Upper lobe of right lung (tissue), 1 donor: ENCODE measurements at regions not wholly inside any gene's neighbourhood (a gene's known extent, or its start where the extent isn't known, plus 50 kb on each side); places are given as distances from the start of the nearest gene placed in this dataset.

Source experiments
- ATAC-seq: fragments of 200-7000 bp; cut with Tn5 transposase; one replicate; pipeline ENCODE4 v1.9.1; 2020; ENCODE audit warnings: mild to moderate bottlenecking, moderate library complexity
- DNase-seq: peaks from one replicate; pipeline ENCODE4 v3.0.0-alpha.2; 2020
- H3K27ac ChIP-seq: fragments of 200-600 bp; one replicate; pipeline ENCODE4 v1.8.0; 2022
- H3K27me3 ChIP-seq: fragments of 200-600 bp; one replicate; pipeline ENCODE4 v1.8.0; 2022; ENCODE audit warnings: mild to moderate bottlenecking
- H3K36me3 ChIP-seq: fragments of 200-600 bp; one replicate; pipeline ENCODE4 v1.8.0; 2022
- H3K4me1 ChIP-seq: fragments of 200-600 bp; one replicate; pipeline ENCODE4 v1.8.0; 2022
- H3K4me3 ChIP-seq: fragments of 200-600 bp; one replicate; pipeline ENCODE4 v1.8.0; 2022; ENCODE audit warnings: mild to moderate bottlenecking
- H3K9me3 ChIP-seq: fragments of 200-600 bp; one replicate; pipeline ENCODE4 v1.8.0; 2022
- CTCF ChIP-seq: fragments of 200-600 bp; IDR thresholded peaks from one replicate; pipeline ENCODE4 v1.8.0; 2022; ENCODE audit warnings: antibody characterized with exemption
- intact Hi-C: fragments of 100-400 bp; cut with DNase I; formaldehyde crosslinking; loops from one replicate; pipeline ENCODE4 v1.11.0; 2022
- donor health status: DM: no; HTN: yes; CAD: no; lungs with severe emphysema.

DNA sequence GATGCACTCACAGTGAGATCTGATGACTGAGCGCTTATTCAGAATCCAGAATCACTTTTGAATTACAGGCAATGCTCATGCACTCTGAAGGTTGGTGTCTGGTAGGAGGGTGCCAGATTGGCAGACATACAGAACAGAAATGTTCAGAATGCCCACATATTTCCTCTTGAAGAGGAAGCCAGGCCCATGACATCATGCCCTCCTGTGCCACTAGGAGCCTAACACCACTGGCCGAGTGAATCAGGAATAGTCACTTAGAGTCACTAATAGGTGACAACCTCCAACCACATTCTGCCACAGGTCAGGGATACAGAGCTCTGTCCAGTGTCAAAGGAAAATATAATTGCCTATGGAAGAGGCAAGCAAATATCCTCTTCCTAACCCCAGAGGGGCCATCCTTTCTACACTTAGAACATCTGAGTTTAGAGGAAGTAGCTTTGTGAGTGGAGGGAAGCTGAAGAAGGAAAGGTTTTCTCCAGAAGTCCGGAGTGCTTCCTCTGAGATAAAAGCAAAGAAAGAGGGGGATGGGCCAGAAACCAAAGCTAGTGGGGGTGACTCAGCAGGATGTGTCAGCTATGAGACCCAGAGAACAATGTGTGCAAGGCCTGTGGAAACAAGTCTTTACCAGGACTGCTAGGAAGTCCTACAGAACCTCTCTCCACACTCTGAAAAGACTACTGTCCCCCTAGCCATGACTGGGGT is 838.8 kb downstream of the GRID1 start:
- Histone ChIP-seq H3K27me3 (no peaks in the 10 kb centered on the region), H3K9me3 (no peaks in the 10 kb centered on the region), H3K4me1 (no peaks in the 10 kb centered on the region), H3K36me3 (no peaks in the 10 kb centered on the region), H3K27ac (no peak overlapping the region), H3K4me3 (no peak overlapping the region)
- DNase-seq (no peak), ATAC-seq (no peak)
- intact Hi-C loops = no loop called here
- no peak for TF ChIP-seq CTCF

GRCh38 chr10:85528318-85528652 is 838.3 kb downstream of the GRID1 start:
- Histone ChIP-seq H3K27ac (no peak overlapping the region), H3K36me3 (no peaks in the 10 kb centered on the region), H3K27me3 (no peaks in the 10 kb centered on the region), H3K4me3 (no peak overlapping the region), H3K9me3 (no peaks in the 10 kb centered on the region), H3K4me1 (no peaks in the 10 kb centered on the region)
- TF ChIP-seq CTCF = no peak
- DNase-seq (no peak), ATAC-seq (no peak)
- intact Hi-C loops = no loop called here

- no peak overlapping the region for H3K4me3 ChIP-seq
- H3K9me3 ChIP-seq = peaks cover under 1% of the 10 kb centered on the region
- ATAC-seq = no peak
- intact Hi-C loops = no loop called here
- H3K27ac ChIP-seq = no peak overlapping the region
- no peak for TF ChIP-seq CTCF
- no peaks in the 10 kb centered on the region for H3K4me1 ChIP-seq
- no peaks in the 10 kb centered on the region for H3K27me3 ChIP-seq
- no peak for DNase-seq
- H3K36me3 ChIP-seq = no peaks in the 10 kb centered on the region
Observed at GRCh38 chr10:85531706-85532105, 834.9 kb downstream of the GRID1 start.

- ATAC-seq = no peak
- Histone ChIP-seq H3K36me3 (no peaks in the 10 kb centered on the region), H3K4me1 (no peaks in the 10 kb centered on the region), H3K27ac (no peak overlapping the region), H3K4me3 (no peak overlapping the region), H3K27me3 (no peaks in the 10 kb centered on the region), H3K9me3 (peaks cover 3% of the 10 kb centered on the region)
- intact Hi-C loops = no loop called here
- no peak for TF ChIP-seq CTCF
- no peak for DNase-seq
Observed at GRCh38 chr10:85532773-85533172, 833.8 kb downstream of the GRID1 start.

DNA sequence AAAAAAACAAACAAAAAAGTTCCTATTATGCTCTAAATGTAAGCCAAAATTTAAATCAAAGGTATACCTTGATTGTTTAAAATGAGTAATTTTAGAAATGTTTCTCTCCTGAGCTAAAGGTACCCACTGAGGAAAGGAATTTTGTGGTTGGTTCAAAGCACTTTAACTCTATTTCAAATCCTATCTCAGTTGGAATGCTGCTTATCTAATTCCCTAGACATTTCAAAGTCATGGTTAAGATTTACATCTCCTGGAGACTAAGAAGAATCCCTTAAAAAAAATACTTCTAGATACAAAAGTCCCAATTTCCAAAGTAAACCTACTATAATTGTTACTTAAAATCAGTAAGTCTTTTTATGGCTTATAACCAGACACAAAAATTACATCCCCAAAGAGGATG is 830.7 kb downstream of the GRID1 start:
- H3K9me3 ChIP-seq = peaks cover 3% of the 10 kb centered on the region
- H3K36me3 ChIP-seq = no peaks in the 10 kb centered on the region
- no peak for TF ChIP-seq CTCF
- DNase-seq (no peak), ATAC-seq (no peak)
- no peaks in the 10 kb centered on the region for H3K27me3 ChIP-seq
- no peak overlapping the region for H3K27ac ChIP-seq
- H3K4me1 ChIP-seq = no peaks in the 10 kb centered on the region
- intact Hi-C loops = no loop called here
- no peak overlapping the region for H3K4me3 ChIP-seq

DNA sequence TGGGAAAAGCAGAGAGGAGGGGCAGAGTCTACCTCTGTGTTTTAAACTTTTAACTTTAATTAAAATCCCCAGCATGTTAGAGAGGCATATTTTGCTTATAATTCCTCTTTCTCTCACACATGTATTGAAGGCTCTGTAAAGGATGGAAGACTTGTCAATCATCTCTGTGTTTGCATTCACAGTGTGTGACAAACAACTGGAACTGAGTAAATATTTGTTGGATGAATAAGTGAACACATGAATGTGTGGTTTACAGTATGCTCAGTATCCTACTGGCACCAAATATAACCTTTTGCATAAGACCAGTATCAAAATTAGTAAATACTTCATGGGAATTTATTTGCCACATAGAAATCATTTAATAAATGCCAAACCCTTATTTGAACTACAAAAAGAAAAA is 829.0 kb downstream of the GRID1 start:
- no peak for ATAC-seq

More for the DNA sequence above, 829.0 kb downstream of the GRID1 start:
- DNase-seq = no peak
- Histone ChIP-seq H3K27me3 (no peaks in the 10 kb centered on the region), H3K36me3 (no peaks in the 10 kb centered on the region), H3K4me3 (no peak overlapping the region), H3K4me1 (no peaks in the 10 kb centered on the region), H3K9me3 (peaks cover 3% of the 10 kb centered on the region), H3K27ac (no peak overlapping the region)
- TF ChIP-seq CTCF = no peak
- intact Hi-C loops = no loop called here
